GM19351 (cell line): ENCODE measurements at regions not wholly inside any gene's neighbourhood (a gene's known extent, or its start where the extent isn't known, plus 50 kb on each side); places are given as distances from the start of the nearest gene placed in this dataset.

ENCODE experiments used
- ATAC-seq: cut with Tn5 transposase; IDR thresholded peaks from one replicate; pipeline ENCODE4 v1.9.1; 2021; ENCODE audit warnings: mild to moderate bottlenecking, moderate library complexity; ENCODE audit not compliant: unreplicated experiment

DNA sequence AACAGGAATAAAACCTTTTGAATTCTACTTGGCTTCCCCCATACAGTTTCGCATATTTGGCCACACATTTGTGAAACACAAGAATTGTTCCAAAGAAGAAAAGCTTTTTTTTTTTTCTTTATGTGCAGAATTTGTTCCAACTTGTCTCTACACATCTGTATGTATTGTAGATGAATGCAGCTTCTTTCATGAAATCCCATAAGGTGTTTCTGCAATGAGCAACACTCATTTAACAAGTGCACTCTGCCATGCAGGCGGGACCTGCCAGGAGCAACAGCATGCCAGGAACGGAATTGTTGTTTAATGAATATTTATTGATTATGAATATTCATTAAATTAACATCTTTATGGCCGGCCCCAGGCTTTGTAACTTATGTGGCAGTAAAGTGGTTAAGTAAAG is 1075.0 kb downstream of the TTLL7 start:
- ATAC-seq: no peak

DNA sequence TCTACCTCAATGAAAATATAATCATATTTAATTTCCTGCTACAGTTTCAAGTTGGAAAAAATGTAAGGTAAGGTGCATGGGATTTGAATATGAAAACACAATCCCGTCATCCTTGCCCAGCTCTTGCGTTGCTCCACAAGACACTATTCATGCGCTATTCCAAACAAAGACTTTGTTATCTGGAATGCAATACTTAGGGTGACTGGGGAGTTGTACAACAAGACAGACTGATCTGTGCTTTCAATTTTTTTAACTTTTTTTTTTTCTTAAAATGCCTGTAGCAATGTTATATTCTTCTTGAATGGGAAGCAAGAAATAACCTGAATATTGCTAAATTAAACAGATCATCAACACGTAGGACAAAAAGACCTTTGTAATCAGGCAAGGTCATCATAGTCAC is 1077.2 kb downstream of the TTLL7 start:
- no peak for ATAC-seq

DNA sequence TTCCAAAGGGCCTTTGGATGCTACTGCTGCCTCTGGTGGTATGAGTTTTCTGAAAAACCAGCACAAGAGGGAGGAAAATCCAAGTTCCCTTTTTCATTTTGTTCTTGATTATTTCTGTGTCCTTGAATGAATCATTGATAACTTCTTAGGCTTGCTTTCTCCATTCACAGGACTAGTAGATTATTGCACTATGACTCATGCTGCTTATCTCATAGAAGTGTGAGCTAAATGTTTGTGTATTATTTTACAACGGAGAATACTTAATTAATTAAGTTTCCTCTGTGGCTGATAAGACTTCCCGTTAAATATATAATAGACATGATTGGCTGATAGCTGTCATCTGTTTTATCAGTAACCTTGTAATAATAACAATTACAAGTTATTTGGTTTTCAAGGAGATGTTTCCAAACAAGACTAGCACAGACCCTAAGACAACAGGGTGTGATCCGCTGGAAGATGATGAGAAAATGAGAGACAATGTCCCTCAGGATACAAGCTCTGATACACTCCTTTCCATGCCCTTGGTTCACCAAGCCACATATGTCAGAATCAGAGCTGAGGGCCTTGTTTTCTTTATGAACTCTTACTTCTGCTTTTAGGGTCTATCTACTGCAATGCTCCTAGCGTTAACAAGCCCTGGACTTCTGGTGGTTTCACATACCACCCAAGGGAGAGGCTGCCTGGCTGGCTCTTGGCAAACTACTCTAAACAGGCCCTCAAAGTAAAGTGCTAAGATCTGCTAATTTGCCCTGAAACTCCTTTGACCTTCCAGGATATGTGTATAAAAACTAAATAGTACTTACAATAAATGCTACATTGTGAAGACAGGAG is 1078.3 kb downstream of the TTLL7 start:
- ATAC-seq: no peak

DNA sequence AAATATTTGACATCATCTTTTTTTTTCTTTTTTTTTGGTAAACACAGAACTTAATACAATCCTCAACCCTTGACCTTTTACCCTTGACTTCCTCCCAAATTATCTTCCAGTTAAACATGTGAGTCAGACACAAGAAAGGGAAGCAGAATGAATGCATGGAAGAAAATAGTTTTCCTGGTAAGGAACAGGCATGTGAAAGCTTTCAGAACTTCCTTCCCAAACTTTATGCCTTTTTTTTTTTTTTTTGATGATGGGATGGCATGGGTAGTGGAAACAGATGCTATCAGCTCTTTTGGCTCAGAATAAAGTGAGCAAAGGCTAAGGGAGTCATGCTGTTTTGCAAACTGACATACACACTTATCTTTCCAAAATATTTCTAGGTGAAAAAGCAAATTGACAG is 1079.1 kb downstream of the TTLL7 start:
- no peak for ATAC-seq

DNA sequence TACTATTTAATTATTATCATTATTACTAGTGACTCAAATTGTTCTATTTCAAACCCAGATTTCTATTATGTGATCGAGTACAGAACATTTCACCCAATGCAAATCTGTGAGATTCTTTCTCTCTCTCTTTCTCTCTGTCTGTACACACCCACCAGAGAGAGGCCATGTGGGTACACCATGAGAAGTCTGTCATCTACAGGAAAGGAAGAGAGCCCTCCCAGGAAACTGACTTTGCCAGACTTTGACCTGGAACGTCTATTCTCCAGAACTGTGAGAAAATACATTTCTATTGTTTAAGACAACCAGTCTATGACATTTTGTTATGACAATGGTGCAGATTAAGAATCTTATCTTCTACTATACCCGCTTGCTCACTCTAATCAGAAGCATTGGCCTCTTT is 1091.6 kb downstream of the TTLL7 start:
- ATAC-seq: no peak

DNA sequence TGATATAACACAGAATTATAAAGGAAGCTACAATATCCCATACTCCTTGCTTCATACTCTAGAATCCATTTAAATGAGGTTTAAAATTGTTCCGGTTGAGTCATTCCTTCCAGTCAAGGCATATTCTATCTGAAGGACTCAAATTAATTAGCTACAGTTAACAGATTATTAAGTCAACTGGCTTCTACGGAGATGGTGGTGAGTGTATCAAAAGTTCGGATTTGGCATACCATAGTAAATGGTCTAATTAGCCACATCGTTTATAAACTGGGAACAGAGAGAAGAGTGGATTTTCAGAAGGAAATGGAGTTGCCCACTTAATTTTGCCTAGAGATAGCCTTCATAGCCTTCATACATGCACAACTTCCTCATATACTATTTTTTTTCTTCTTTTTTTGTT is 1095.3 kb downstream of the TTLL7 start:
- no peak for ATAC-seq

DNA sequence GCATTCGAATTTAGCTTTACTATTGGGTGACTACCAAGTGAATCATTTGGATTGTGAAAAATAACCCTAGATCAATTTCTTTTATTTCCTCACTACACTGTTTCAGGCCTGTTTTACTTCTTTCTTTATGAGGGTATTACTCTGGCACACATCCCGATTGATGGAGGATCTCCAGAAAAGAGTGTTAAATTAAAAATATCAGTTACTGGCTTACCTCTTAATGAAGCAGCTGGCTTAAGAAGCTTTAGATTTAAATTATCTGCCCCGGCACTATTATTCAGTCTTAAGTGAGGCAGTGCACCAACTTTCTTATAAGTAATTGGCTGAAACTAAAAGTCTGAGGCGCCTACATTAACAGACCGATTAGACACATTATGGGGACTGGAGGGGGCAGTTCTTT is 1097.4 kb downstream of the TTLL7 start:
- ATAC-seq: no peak

DNA sequence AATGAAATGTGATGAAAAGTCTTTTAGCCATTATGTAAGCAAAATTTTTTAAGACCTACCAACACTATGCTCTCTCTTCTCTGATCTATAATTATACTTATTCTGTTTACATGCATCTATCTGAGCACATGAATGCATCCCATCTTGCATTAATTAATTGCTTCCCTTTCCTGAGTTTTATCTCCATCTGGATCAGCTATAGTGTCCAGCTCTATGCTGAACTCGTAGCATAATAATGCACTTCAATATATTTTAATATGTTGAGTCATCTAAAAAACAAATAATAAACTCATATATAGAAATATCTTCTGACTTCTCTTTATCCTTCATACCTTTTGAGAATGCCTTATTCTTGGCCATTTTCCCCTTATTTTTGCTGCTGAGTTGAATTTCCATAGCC is 1097.8 kb downstream of the TTLL7 start:
- no peak for ATAC-seq

DNA sequence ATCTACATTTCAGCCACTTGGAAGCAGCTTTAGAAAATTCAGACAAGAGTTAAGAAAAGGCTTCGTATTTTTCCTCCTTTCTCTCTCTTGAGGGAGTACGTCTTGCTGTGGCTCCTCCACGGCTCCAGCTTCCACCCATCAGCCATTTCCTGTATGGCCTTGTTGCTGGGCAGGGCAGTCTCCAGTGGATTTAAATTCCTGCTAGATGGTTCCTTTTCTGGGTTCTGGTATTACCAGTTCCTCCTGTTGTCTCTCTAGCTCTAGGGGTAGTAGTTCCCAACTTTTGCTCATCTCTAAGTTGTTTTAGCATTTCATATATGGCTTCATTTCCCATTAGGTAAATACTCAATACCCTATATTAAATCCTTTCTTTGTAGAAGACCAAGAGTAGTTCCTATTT is 1098.3 kb downstream of the ADGRL2 start:
- no peak for ATAC-seq

DNA sequence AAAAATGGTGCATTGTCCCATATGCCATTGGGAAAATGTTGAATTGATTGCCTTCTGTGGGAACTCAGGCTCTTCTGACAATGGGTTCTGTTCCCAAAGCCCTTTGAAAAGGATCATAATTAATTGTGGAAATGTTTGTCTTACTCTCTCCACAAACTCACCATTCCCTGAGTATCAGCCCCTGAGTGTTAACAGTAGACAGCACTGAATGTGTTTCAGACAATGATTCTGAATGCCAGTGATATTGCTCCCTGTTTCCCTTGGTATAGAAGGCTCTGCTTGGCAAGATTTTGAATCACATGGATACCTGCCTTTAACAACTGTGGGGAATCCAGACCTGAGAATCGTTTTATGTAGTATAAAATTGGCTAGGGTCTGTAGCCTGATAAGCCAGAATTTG is 1096.8 kb downstream of the ADGRL2 start:
- ATAC-seq: no peak

DNA sequence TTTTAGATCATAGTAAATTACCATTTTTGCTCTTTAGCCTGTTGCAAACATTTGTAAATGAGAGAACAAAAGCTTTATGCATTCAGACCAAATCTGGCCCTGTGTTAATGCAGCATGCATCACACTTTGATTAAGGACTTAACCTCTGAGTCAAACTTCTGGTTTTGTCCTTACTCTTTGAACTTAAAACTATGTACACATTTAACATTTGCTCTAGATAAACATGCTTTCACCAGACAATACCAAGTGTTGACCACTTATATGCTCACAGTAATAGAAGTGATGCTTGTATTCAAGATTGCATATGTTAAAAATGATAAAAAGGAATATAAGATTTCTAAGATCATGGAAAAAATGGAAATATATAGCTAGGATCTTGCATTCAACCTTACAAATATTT is 1095.3 kb downstream of the ADGRL2 start:
- no peak for ATAC-seq

DNA sequence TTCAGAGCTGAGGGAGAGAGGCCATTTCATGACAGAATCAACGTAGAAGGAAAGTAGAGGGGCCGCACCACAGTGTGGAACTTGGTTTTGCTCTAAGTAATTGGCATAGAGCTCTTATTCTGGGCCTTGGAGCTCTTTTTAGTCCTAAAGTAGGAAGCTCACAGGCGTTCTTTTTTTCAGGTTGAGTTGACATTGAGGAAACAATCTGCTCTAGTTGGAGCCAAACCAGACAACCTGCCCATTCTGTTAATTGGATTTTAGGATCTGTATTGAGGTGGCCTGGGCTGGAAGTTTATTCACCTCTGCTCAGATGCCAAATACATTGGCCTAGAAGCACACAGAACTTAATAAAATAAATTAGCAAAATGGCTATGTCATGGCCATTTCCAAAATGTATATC is 1093.9 kb downstream of the ADGRL2 start:
- ATAC-seq: no peak

DNA sequence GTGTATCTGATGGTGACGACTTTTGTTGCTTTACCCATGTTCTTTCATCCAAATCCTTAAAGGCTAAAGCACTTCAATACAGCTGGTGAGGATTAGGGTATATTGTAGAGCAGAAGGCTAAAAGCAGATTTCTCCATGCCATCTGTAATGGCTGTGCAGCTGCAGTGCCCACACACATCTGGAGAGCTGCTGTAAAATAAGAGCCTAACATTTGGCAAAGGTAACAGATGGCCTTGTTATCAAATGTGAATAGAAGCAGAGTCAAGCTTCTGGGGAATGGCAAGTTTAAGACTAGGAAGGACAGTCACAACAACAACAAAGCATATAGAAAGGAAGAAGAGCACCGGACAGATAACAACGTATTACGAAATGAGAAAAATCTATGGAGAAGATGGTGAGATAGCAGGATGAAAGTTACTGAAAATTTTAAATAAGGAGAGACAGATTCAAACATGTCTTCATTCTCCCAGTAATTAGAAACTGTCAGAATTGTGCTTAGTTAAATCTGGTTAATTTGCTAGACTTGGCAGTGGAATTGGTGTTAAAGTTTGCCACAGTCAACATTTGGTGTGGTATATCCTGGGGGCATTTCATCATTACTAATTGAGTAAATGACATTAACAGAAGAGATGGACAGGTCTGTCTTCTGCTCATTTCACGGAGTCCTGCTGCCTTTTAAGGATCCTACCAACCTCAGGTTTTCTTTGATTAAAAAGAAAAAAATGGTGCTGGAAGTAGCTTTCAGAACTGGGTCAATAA is 1093.2 kb downstream of the ADGRL2 start:
- no peak for ATAC-seq

DNA sequence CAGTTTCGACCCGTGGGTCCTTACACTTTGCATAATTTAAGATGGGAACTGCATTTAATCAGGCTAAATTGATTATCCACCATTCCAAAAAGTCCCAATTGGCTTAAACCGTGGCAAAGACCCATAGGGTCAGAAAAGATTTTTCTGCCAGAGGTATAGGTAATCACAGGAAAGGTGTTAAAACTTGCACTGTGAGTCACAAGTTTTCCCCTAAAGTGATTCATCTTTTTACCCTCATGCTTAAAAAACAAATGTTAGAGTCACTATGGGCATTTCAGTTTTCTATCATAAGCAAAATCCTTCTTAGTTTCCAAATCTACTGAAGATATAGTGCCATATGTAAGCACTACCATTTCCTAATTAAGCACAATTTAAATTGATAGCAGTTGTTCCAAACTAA is 1079.8 kb downstream of the ADGRL2 start:
- no peak for ATAC-seq

DNA sequence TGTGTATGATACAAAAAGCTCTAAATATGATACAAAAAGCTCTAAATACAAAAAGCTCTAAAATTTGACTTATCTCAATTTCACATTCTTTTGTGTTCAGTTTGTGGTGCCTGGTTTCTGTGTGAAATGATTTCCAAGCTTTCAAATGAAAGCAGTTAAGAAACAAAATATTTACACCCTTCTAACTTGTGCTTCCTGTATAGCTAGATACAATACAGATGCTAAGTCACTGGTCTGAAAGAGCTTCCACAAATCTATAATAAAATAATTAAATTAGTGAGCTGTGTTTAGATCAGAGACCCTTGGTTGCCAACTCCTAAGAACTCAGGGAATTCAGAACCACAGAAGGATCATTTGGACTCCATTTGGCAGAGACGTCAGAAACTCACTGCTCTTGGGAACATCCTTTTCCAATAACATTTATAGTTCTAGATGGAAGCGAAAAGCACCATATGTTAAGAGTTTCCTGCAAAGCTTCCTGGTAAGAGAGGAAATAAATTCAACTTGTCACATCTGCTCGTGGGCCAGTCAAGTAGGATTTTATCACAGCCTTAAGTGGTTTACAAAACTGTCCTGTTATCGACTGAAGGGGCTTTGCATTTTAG is 1079.1 kb downstream of the ADGRL2 start:
- ATAC-seq: no peak

DNA sequence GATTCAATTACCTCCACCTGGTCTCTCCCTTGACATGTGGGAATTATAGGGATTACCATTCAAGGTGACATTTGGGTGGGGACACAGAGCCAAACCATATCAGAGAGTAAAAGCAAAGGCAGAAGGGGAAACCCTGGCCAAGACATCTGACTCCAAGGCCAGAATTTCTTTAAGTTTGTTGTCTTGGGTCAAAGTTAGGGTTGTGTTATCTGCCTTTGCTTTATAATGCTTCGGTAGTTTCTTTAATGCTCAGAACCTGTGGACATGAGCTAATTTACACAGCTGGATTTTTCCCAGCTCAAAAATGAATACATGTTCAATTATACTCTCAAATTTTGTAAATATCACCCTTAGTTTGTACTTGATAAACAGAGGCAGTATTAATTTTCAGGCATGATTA is 1074.4 kb downstream of the ADGRL2 start:
- no peak for ATAC-seq

DNA sequence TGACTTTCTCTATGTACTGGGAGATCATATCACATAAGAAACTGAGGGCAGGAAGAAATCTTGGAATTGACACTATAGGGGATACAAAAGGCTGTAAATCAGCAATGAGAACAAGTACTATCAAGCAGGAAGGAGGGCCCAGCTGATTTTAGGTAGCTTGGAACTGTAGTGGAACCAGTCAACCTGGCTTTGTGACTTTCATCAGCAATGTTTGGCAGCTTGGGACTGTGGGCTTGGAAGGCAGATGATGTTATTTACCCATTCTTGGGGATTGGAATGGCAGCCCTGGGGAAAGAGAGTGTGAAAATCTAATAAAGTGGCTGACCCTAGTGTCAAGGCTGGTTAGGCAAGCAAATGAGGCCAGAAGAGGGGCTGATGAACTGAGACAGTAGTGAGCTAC is 1073.3 kb downstream of the ADGRL2 start:
- no peak for ATAC-seq

DNA sequence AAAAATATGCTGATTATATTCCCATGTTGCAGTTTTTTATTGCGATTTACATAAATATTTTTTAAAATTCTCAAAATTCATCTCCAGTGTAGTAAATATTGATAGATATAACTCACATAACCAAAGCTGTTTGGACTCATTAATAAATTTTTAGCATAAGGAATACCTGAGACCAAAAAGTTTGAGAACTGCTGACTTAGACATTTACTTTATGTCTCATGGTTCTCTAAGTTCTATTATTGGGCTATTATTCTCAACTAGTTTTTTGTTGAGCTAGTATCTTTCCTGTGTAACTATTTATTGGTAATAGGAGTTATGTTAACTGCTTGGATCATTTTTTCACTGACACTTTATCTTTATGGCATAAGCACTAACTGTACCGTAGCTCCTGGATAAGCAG is 1069.6 kb downstream of the ADGRL2 start:
- no peak for ATAC-seq

DNA sequence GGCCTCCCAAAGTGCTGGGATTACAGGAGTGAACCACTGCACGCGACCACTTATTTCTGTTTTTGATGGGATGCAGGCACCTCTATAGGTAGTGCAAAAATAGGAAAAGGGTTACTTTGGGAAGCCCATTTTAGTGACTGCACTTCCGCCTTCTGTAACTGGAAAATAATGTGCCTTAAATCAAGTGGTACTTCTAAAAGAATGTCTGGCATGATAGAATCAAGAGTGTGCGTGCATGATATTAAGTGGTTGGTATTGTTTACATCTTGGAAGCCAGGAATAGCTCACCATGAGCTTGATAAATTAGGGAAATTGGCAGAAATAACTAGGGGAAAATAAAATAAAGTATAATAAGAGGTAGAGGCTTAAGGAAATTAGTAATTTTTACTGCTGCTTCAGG is 1067.0 kb downstream of the ADGRL2 start:
- ATAC-seq: no peak

DNA sequence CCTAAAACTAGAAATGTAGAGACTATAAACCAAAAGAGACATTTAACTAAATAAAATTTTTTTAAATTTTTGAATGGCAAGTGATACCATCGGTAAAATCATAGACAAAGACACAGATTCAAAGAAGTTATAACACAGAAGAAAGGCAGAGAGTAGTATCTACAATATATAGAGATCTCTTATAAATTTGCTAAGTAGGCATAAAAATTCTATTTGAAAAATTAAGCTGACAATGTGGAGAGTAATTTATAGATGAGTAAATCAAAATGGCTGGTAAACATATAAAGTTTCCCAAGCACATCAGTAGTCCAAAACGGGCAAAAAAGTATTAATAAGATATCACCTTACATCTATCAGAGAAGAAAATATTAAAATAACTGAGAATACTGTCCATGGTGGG is 1061.0 kb downstream of the ADGRL2 start:
- no peak for ATAC-seq

DNA sequence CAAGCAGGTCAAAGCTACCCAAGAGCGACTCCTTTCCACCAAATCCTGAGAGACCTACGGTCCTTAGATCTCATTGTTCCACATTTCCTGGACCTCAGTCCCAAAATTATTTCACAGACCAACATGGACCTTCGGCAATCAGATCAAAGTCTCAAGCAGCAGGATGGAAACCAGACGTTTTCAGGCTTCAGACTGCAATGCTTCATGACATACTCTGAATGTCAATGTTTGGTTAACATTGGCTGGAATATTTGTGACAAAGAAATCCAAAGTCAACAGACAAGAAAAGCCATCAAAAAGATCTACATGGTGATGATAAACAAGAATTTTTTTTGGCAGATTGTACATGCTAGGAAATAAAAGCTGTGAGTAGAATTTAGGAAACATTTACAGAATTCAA is 1057.3 kb downstream of the ADGRL2 start:
- no peak for ATAC-seq

DNA sequence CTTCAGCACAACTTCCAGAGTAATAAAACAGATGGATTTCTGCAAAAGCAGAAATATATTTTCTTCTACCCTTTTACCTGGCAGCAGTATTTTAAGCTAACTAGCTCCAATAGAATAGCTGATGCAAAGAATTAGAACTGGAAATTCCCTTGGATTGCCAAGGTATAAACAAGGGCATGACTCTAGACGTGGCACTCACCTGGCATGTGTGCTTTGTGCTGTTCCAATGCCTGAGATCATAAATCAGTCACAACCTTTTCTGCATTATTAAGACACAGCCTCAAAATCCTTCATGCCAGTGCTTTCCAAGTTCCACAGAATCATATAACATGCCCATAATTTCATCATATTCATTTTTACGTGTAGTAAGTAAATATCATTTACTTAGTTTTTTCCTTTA is 1048.7 kb downstream of the ADGRL2 start:
- ATAC-seq: no peak
